ENCODE measurements at regions not wholly inside any gene's neighbourhood (a gene's known extent, or its start where the extent isn't known, plus 50 kb on each side); places are given as distances from the start of the nearest gene placed in this dataset.

DNA sequence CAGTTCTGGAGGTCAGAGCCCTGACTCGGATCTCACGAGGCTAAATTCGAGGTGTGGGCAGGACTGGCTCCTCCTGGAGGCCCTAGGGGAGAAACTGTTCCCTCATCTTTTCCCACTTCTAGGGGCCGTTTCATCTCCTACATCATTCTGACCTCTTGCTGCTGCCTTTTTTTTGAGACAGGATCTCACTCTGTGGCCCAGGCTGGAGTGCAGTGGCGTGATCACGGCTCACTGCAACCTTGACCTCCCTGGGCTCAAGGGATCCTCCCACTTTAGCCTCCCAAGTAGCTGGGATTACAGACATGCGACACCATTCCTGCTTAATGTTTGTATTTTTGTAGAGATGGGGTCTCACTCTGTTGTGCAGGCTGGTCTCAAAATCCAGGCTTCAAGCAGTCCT lies 244.1 kb upstream of the GSE1 start:
- TF ChIP-seq EP300 (IDR thresholded peaks at IDR 0.05; ENCODE audit: borderline replicate concordance in 1 of 2, low read depth in 1 of 2, low read length in 1 of 2) (no peak), FOXJ3 (CRISPR knock-in tag; IDR thresholded peaks at IDR 0.05) (no peak), RAD21 (IDR thresholded peaks at IDR 0.05; ENCODE audit: low read length) (no peak), CTCF (IDR thresholded peaks at IDR 0.05) (no peak), EZH2phosphoT487 (IDR thresholded peaks at IDR 0.05; ENCODE audit: borderline replicate concordance, low read depth) (no peak), GABPA (IDR thresholded peaks at IDR 0.05; ENCODE audit: low read depth) (no peak)
